ENCODE measurements at regions not wholly inside any gene's neighbourhood (a gene's known extent, or its start where the extent isn't known, plus 50 kb on each side); places are given as distances from the start of the nearest gene placed in this dataset.

- Histone ChIP-seq H3K27ac (peak overlapping the region in 3 of 4 donors; percentile 4 to 84 (median 43)), H3K9me3 (no peaks in the 10 kb centered on the region), H3K4me3 (no peak overlapping the region), H3K36me3 (no peaks in the 10 kb centered on the region), H3K4me1 (peaks cover 10 to 36% (median 31%) of the 10 kb centered on the region in 4 donors), H3K27me3 (no peaks in the 10 kb centered on the region)
- peak in 1 of 2 donors; percentile 74 for TF ChIP-seq POLR2AphosphoS5 (IDR thresholded peaks at IDR 0.05)
- TF ChIP-seq POLR2A (IDR thresholded peaks at IDR 0.05): no peak
- peak in 1 of 4 donors; percentile 55 for TF ChIP-seq EP300 (IDR thresholded peaks at IDR 0.05)
- TF ChIP-seq CTCF (IDR thresholded peaks at IDR 0.05): no peak
- 74 to 81% methylated on average over 11 of the region's 11 CpGs for WGBS, 2 donors
- ATAC-seq (ENCODE audit: low FRiP score in 2 of 2) (no peak), DNase-seq (no peak)
These were observed 50.3 kb upstream of the GADD45G start for GRCh38 chr9:89554307-89555035.

- no peaks in the 10 kb centered on the region for H3K9me3 ChIP-seq
- ATAC-seq (ENCODE audit: low FRiP score in 2 of 2) (no peak), DNase-seq (no peak)
- H3K4me1 ChIP-seq: peaks cover 10 to 36% (median 31%) of the 10 kb centered on the region in 4 donors
- WGBS, 2 donors: 89 to 94% methylated on average over 4 to 6 of the region's 6 CpGs
- no peaks in the 10 kb centered on the region for H3K27me3 ChIP-seq
- H3K27ac ChIP-seq: peak overlapping the region in 1 of 4 donors; percentile 43
- TF ChIP-seq EP300 (IDR thresholded peaks at IDR 0.05) (no peak), POLR2AphosphoS5 (IDR thresholded peaks at IDR 0.05) (no peak), CTCF (IDR thresholded peaks at IDR 0.05) (no peak), POLR2A (IDR thresholded peaks at IDR 0.05) (no peak)
- H3K36me3 ChIP-seq: no peaks in the 10 kb centered on the region
- no peak overlapping the region for H3K4me3 ChIP-seq
These were observed 51.3 kb upstream of the GADD45G start for GRCh38 chr9:89553451-89554010.

- Histone ChIP-seq H3K9me3 (peaks cover 0 to 6% (median 0%) of the 10 kb centered on the region in 4 donors), H3K4me3 (no peak overlapping the region), H3K36me3 (no peaks in the 10 kb centered on the region), H3K27ac (no peak overlapping the region), H3K4me1 (peaks cover 0 to 20% (median 18%) of the 10 kb centered on the region in 4 donors), H3K27me3 (no peaks in the 10 kb centered on the region)
- WGBS, 2 donors: 70 to 71% methylated on average over 9 of the region's 9 CpGs
- ATAC-seq (ENCODE audit: low FRiP score in 2 of 2) (no peak), DNase-seq (no peak)
- TF ChIP-seq POLR2AphosphoS5 (IDR thresholded peaks at IDR 0.05) (no peak), EP300 (IDR thresholded peaks at IDR 0.05) (no peak), POLR2A (IDR thresholded peaks at IDR 0.05) (no peak), CTCF (IDR thresholded peaks at IDR 0.05) (no peak)
These were observed 52.5 kb upstream of the SEMA4D start for GRCh38 chr9:89550346-89550927.

GRCh38 chr9:89549031-89549644, 51.2 kb upstream of the SEMA4D start:
- peaks cover 0 to 8% (median 5%) of the 10 kb centered on the region in 4 donors for H3K4me1 ChIP-seq
- H3K27me3 ChIP-seq: no peaks in the 10 kb centered on the region
- TF ChIP-seq CTCF (IDR thresholded peaks at IDR 0.05) (peak; percentile 78 to 88 (median 86)), EP300 (IDR thresholded peaks at IDR 0.05) (no peak), POLR2AphosphoS5 (IDR thresholded peaks at IDR 0.05) (peak in 1 of 2 donors; percentile 69), POLR2A (IDR thresholded peaks at IDR 0.05) (no peak)
- DNase-seq (peak in 1 of 2 donors; percentile 88), ATAC-seq (ENCODE audit: low FRiP score in 2 of 2) (peak; percentile 95 to 97)
- H3K36me3 ChIP-seq: no peaks in the 10 kb centered on the region
- 24% methylated on average over 5 of the region's 5 CpGs for WGBS, 2 donors
- H3K27ac ChIP-seq: no peak overlapping the region
- no peak overlapping the region for H3K4me3 ChIP-seq
- H3K9me3 ChIP-seq: peaks cover 0 to 11% (median 0%) of the 10 kb centered on the region in 4 donors

Data from upper lobe of left lung (tissue), 6 donors.